Activated T-helper 17 cell treated with anti-CD3 and anti-CD28 coated beads, Interleukin-2, amount 50 U/mL, for 72 hours (primary cell): ENCODE measurements at regions not wholly inside any gene's neighbourhood (a gene's known extent, or its start where the extent isn't known, plus 50 kb on each side); places are given as distances from the start of the nearest gene placed in this dataset.
"Not testable (repeated sequence)": the region's sequence is repeated elsewhere in the genome, so short reads cannot be mapped to it uniquely, and the experiment has no call there.

Experiments used
- ATAC-seq: fragments of 150-1000 bp; cut with Tn5 transposase; replicated peaks from 2 replicates; pipeline ENCODE4 v1.10.0; 2021; ENCODE audit warnings: mild to moderate bottlenecking, moderate library complexity
- H3K27ac Mint-ChIP-seq: one replicate; pipeline ENCODE4 v1.8.0; 2022; ENCODE audit warnings: mixed read lengths
- H3K27me3 Mint-ChIP-seq: one replicate; pipeline ENCODE4 v1.8.0; 2022; ENCODE audit warnings: mixed read lengths
- H3K36me3 Mint-ChIP-seq: one replicate; pipeline ENCODE4 v1.8.0; 2022; ENCODE audit warnings: low read depth, mild to moderate bottlenecking, mixed read lengths
- H3K4me1 Mint-ChIP-seq: one replicate; pipeline ENCODE4 v1.8.0; 2022; ENCODE audit warnings: mixed read lengths
- H3K4me3 Mint-ChIP-seq: one replicate; pipeline ENCODE4 v1.8.0; 2022; ENCODE audit warnings: mild to moderate bottlenecking, mixed read lengths
- H3K9me3 Mint-ChIP-seq: one replicate; pipeline ENCODE4 v1.8.0; 2022; ENCODE audit warnings: mixed read lengths

DNA sequence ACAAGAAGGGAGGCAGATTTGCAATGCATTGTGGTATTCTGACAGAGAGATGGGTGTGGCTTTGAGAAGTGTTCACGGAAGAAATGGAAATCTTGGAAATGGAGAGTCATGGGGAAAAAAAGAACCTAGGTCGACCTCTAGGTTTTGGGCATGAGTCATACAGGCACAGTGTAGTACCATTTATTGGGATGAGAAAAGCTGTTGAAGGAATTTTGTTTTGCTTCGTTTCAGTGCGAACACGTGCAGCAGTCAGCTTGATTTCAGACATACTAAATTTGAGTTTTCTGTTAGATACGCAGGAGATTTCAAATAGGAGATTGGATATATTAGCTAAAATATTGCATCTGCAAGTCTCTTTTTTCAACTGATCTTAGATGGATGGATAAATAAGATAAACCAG lies 119.8 kb upstream of the ZNG1F start:
- H3K27ac Mint-ChIP-seq, H3K27me3 Mint-ChIP-seq, H3K9me3 Mint-ChIP-seq, H3K4me1 Mint-ChIP-seq, ATAC-seq, H3K4me3 Mint-ChIP-seq, H3K36me3 Mint-ChIP-seq: not testable (repeated sequence)

GRCh38 chr9:41285744-41286143 lies 96.6 kb upstream of the ZNG1F start:
- H3K36me3 Mint-ChIP-seq, H3K9me3 Mint-ChIP-seq, H3K27ac Mint-ChIP-seq, ATAC-seq, H3K4me1 Mint-ChIP-seq, H3K4me3 Mint-ChIP-seq, H3K27me3 Mint-ChIP-seq: not testable (repeated sequence)

GRCh38 chr9:41280299-41281238 lies 91.5 kb upstream of the ZNG1F start:
- not testable (repeated sequence) for H3K9me3 Mint-ChIP-seq, H3K36me3 Mint-ChIP-seq, H3K4me3 Mint-ChIP-seq, H3K4me1 Mint-ChIP-seq, H3K27ac Mint-ChIP-seq, ATAC-seq, H3K27me3 Mint-ChIP-seq

DNA sequence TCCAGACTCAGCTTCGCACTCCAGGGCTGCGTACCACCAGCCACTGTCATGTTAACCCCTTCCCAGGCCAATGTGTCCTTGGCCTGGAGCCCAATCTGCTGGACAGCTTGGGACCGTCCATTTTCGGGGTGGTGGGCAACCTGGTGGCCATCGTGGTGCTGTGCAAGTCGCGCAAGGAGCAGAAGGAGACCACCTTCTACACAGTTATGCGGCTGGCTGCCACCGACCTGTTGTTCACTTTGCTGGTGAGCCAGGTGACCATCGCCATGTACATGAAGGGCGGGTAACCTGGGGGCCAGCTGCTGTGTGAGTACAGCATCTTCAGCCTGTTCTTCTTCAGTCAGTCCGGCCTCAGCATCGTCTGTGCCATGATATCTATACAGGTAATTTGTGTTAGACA lies 90.3 kb upstream of the ZNG1F start:
- H3K9me3 Mint-ChIP-seq, H3K4me1 Mint-ChIP-seq, ATAC-seq, H3K27ac Mint-ChIP-seq, H3K4me3 Mint-ChIP-seq, H3K27me3 Mint-ChIP-seq, H3K36me3 Mint-ChIP-seq: not testable (repeated sequence)

DNA sequence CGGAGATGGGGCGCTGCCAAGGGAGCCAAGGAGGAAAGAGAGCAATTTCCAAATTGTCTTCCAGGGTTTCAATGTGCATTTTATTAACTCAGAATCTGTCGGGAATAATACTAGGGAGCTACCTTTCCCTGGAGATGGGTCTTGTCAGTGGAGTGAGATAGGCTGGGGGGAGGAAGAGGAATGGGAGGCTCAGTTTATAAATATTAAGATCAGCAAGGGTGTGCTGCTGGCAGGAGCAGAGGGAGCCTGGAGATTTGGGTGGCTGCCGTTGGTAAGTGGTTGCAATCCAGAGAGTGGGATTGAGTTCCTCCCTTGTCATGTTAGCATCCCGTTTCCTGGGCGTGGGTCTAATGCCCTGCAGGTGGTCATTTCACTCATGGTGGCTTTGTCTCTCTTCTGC lies 89.9 kb upstream of the ZNG1F start:
- not testable (repeated sequence) for H3K9me3 Mint-ChIP-seq, H3K27me3 Mint-ChIP-seq, H3K36me3 Mint-ChIP-seq, ATAC-seq, H3K4me3 Mint-ChIP-seq, H3K27ac Mint-ChIP-seq, H3K4me1 Mint-ChIP-seq

DNA sequence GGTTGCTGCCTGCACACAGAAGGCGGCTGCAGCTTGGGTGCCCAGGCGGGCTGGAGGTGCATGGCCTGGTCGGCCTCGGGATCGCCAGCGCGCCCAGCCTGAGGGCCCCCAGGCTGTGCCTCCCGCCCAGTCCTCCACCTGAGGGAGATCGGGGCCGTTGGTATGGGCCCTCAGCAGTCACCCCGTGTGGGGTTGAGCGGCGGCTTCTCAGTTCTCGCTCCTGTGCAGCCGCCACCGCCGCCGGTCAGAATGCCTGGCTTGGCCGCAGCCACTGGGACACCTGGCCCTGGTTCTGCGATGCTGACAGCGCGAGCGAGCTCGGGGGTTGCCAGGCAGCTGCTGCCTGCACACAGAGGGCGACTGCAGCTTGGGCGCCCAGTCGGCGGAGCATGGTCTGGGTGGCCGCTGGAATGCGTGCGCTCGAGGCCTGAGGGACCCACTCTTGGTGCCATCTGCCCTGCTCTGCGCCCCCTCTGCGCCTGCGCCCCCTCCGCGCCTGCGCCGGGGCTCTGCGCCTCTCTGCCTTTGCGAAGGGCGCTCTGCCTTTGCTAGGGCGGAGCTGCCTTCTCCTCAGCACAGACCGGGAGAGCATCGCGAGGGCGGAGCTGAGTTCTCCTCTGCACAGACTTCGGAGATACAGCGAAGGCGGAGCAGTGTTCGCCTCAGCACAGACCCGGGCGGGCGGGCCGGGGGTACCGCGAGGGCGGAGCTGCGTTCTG lies 84.6 kb upstream of the ZNG1F start:
- not testable (repeated sequence) for H3K27ac Mint-ChIP-seq, H3K4me1 Mint-ChIP-seq, H3K36me3 Mint-ChIP-seq, H3K4me3 Mint-ChIP-seq, H3K9me3 Mint-ChIP-seq, H3K27me3 Mint-ChIP-seq
- peak; percentile 100 for ATAC-seq

DNA sequence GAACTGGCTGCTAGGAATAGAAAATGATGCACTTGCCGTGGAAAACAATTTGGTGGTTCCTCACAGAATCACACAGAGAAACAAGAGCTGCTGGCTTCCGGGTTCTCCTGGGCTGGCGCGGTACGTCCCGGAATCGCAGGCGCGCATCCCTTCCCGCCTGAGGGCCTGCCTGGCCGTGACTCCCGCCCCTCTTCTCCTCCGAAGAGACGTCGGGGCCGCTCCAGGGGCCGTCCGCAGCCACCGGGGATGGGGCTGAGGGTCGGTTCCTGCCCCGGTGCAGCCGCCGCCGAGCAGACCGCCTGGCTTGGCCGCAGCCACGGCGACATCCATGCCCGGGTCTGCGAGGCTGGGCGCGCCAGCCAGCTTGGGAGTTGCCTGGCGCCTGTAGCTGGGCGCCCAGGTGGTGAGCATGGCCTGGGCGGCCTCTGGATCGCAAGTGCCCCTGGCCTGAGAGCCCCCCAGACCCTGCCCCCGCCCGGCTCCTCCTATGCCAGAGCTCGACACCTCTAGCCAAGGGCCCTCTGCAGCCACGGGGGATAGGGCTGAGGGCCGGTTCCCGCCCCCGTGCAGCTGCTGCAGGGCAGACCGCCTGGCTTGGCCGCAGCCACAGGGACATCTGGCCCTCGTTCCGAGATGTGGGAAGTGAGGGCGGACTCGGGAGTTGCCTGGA lies 83.9 kb upstream of the ZNG1F start:
- not testable (repeated sequence) for ATAC-seq

GRCh38 chr9:41270992-41271391 lies 81.9 kb upstream of the ZNG1F start:
- H3K27ac Mint-ChIP-seq, H3K4me3 Mint-ChIP-seq, H3K9me3 Mint-ChIP-seq, H3K4me1 Mint-ChIP-seq, H3K36me3 Mint-ChIP-seq, ATAC-seq, H3K27me3 Mint-ChIP-seq: not testable (repeated sequence)

More for the DNA sequence above, 83.9 kb upstream of the ZNG1F start:
- H3K9me3 Mint-ChIP-seq, H3K4me1 Mint-ChIP-seq, H3K36me3 Mint-ChIP-seq, H3K4me3 Mint-ChIP-seq, H3K27ac Mint-ChIP-seq, H3K27me3 Mint-ChIP-seq: not testable (repeated sequence)

DNA sequence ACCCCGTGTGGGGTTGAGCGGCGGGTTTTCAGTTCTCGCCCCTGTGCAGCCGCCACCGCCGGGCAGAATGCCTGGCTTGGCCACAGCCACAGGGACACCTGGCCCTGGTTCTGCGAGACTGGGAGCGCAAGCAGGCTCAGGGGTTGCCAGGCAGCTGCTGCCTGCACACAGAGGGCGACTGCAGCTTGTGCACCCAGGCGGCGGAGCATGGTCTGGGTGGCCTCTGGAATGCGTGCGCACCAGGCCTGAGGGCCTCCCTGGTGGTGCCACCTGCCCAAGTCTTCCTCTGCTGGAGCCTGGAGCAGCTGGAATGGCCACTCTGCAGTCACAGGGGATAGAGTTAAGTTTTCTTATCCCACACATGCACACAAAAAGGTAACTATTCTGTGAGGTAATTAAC lies 80.4 kb upstream of the ZNG1F start:
- not testable (repeated sequence) for H3K27ac Mint-ChIP-seq, H3K36me3 Mint-ChIP-seq, H3K4me3 Mint-ChIP-seq, H3K27me3 Mint-ChIP-seq, ATAC-seq, H3K9me3 Mint-ChIP-seq, H3K4me1 Mint-ChIP-seq

- ATAC-seq, H3K27me3 Mint-ChIP-seq, H3K9me3 Mint-ChIP-seq, H3K4me1 Mint-ChIP-seq, H3K27ac Mint-ChIP-seq, H3K36me3 Mint-ChIP-seq, H3K4me3 Mint-ChIP-seq: not testable (repeated sequence)
These were observed 79.9 kb upstream of the ZNG1F start for GRCh38 chr9:41269054-41269453.

- H3K9me3 Mint-ChIP-seq, H3K27ac Mint-ChIP-seq, H3K4me3 Mint-ChIP-seq, ATAC-seq, H3K27me3 Mint-ChIP-seq, H3K36me3 Mint-ChIP-seq, H3K4me1 Mint-ChIP-seq: not testable (repeated sequence)
These were observed 77.5 kb upstream of the ZNG1F start for GRCh38 chr9:41266602-41267001.

DNA sequence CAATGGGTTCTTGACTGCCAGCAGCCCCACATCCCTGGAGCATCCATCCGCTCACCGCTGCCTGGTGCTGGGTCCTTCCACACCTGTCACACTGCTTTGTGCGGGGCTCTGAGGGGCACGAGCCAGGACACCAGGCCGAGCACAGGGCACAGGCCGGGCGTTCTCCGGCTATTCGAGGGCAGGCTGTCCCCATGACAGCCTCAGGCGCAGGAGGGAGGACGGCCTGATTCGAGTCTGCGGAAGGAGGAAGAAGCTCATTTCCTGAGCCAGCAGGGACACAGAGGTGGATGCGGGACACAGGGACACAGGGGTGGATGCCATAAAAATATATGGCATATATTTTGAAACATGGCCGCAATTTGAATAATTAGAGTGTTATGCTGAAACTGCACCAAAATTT lies 76.9 kb upstream of the ZNG1F start:
- not testable (repeated sequence) for H3K4me1 Mint-ChIP-seq, ATAC-seq, H3K4me3 Mint-ChIP-seq, H3K27ac Mint-ChIP-seq, H3K27me3 Mint-ChIP-seq, H3K9me3 Mint-ChIP-seq, H3K36me3 Mint-ChIP-seq

- not testable (repeated sequence) for H3K4me1 Mint-ChIP-seq, H3K27ac Mint-ChIP-seq, H3K27me3 Mint-ChIP-seq, H3K36me3 Mint-ChIP-seq, H3K4me3 Mint-ChIP-seq, ATAC-seq
- H3K9me3 Mint-ChIP-seq: peaks cover 15% of the 10 kb centered on the region
These were observed 62.9 kb upstream of the ZNG1F start for GRCh38 chr9:41251973-41252372.

DNA sequence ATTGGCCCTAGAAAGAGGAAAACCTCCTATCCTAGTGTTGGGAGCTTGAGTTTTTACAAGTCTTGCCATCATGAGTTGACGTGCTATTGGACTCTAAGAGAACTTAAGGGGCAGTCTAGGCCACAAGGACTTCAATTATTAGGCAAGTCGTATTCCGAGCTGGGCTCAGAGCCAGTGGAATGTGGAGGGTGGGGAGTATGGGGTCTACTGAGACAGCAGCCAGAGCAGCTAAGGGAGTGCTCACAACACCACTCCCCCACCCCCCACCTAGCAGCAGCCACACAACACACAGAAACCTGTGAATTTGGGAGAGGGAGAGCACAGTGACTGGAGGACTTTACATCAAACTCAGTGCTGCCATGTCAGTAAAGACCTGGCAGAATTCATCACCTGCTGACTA lies 62.0 kb upstream of the ZNG1F start:
- H3K9me3 Mint-ChIP-seq: peaks cover 15% of the 10 kb centered on the region
- ATAC-seq, H3K4me1 Mint-ChIP-seq, H3K27ac Mint-ChIP-seq, H3K27me3 Mint-ChIP-seq, H3K36me3 Mint-ChIP-seq, H3K4me3 Mint-ChIP-seq: not testable (repeated sequence)

GRCh38 chr9:41246702-41247101 lies 57.6 kb upstream of the ZNG1F start:
- H3K27ac Mint-ChIP-seq, H3K4me3 Mint-ChIP-seq, H3K4me1 Mint-ChIP-seq, ATAC-seq, H3K36me3 Mint-ChIP-seq, H3K27me3 Mint-ChIP-seq: not testable (repeated sequence)
- peaks cover 14% of the 10 kb centered on the region for H3K9me3 Mint-ChIP-seq
